Esophagus squamous epithelium (tissue), 4 donors: ENCODE measurements at regions not wholly inside any gene's neighbourhood (a gene's known extent, or its start where the extent isn't known, plus 50 kb on each side); places are given as distances from the start of the nearest gene placed in this dataset.

Source experiments
- POLR2A ChIP-seq, 4 donors: fragments of 450-650 bp; IDR thresholded peaks; one replicate each; pipeline ENCODE4 v1.6.1; 2017; ENCODE audit warnings: antibody characterized with exemption in 4 of 4, mild to moderate bottlenecking in 4 of 4, moderate library complexity in 3 of 4
- TF ChIP-seq, protein P1 (sequence below), 6 experiments: fragments of 450-650 bp in 4 of 6; fragments of 200-600 bp in 2 of 6; sonication (generic) in 2 of 6; IDR thresholded peaks; one replicate each; pipeline ENCODE4 v1.5.1; 2016 to 2019; ENCODE audit warnings: antibody characterized with exemption in 6 of 6, mild to moderate bottlenecking in 4 of 6, moderate library complexity in 4 of 6

- TF ChIP-seq, protein P1, sequence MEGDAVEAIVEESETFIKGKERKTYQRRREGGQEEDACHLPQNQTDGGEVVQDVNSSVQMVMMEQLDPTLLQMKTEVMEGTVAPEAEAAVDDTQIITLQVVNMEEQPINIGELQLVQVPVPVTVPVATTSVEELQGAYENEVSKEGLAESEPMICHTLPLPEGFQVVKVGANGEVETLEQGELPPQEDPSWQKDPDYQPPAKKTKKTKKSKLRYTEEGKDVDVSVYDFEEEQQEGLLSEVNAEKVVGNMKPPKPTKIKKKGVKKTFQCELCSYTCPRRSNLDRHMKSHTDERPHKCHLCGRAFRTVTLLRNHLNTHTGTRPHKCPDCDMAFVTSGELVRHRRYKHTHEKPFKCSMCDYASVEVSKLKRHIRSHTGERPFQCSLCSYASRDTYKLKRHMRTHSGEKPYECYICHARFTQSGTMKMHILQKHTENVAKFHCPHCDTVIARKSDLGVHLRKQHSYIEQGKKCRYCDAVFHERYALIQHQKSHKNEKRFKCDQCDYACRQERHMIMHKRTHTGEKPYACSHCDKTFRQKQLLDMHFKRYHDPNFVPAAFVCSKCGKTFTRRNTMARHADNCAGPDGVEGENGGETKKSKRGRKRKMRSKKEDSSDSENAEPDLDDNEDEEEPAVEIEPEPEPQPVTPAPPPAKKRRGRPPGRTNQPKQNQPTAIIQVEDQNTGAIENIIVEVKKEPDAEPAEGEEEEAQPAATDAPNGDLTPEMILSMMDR (IDR thresholded peaks at IDR 0.05), result no peak
- TF ChIP-seq POLR2A (IDR thresholded peaks at IDR 0.05), result no peak
Measured at GRCh38 chr1:34373912-34374311, 197.2 kb downstream of the C1orf94 start.
